IMR-90 (cell line): ENCODE measurements at regions not wholly inside any gene's neighbourhood (a gene's known extent, or its start where the extent isn't known, plus 50 kb on each side); places are given as distances from the start of the nearest gene placed in this dataset.

Experiments
- ATAC-seq: fragments of 200-7000 bp; cut with Tn5 transposase; 2 replicates; pipeline ENCODE4 v1.9.1; 2020; ENCODE audit warnings: low read depth, mild to moderate bottlenecking, moderate library complexity
- BruUV-seq: library from RNA; stranded (reverse); fragments of 400-500 nt; replicated peaks from 2 replicates; lab custom pipeline; 2021; lab: Mats Ljungman, UMichigan
- CTCF ChIA-PET: fragments of 300-600 bp; formaldehyde crosslinking; extraction: SDS; loops from one replicate; lab custom pipeline; 2021; ENCODE audit warnings: antibody characterized with exemption; lab: Yijun Ruan, JAX
- POLR2A ChIA-PET: fragments of 300-600 bp; sonication (Branson Sonifier 250); formaldehyde crosslinking; loops from one replicate; lab custom pipeline; 2022; ENCODE audit warnings: antibody characterized with exemption; ENCODE audit not compliant: unreplicated experiment; lab: Charles Lee
- DNase-seq: peaks from one replicate; pipeline ENCODE4 v3.0.0; 2013
- H2AFZ ChIP-seq: replicated peaks from 2 replicates; pipeline ENCODE3; 2013; ENCODE audit warnings: low read length, mild to moderate bottlenecking; ENCODE audit not compliant: poor library complexity
- H2AK5ac ChIP-seq: 2 replicates; pipeline ENCODE4 v1.6.1; 2013; ENCODE audit warnings: low read depth, low read length, inconsistent platforms
- H2AK9ac ChIP-seq: replicated peaks from 2 replicates; pipeline ENCODE3; 2013; ENCODE audit warnings: mild to moderate bottlenecking, low read depth, low read length, moderate library complexity; ENCODE audit not compliant: poor library complexity
- H2BK120ac ChIP-seq: 2 replicates; pipeline ENCODE4 v1.6.1; 2013; ENCODE audit warnings: low read depth, low read length, inconsistent platforms
- H2BK15ac ChIP-seq: 3 replicates; pipeline ENCODE4 v1.6.1; 2013; ENCODE audit warnings: low read depth, low read length, inconsistent platforms
- H2BK20ac ChIP-seq: 2 replicates; pipeline ENCODE4 v1.6.1; 2013; ENCODE audit warnings: low read depth, mild to moderate bottlenecking, inconsistent platforms, low read length, moderate library complexity
- H2BK5ac ChIP-seq: 2 replicates; pipeline ENCODE4 v1.6.1; 2013; ENCODE audit warnings: mild to moderate bottlenecking, low read depth, low read length, inconsistent platforms; ENCODE audit not compliant: poor library complexity, severe bottlenecking
- H3K14ac ChIP-seq: replicated peaks from 2 replicates; pipeline ENCODE4 v1.6.1; 2013; ENCODE audit warnings: low read depth, low read length, inconsistent platforms
- H3K18ac ChIP-seq: 2 replicates; pipeline ENCODE4 v1.6.1; 2013; ENCODE audit warnings: low read depth, low read length, control low read depth
- H3K23ac ChIP-seq: 2 replicates; pipeline ENCODE4 v1.6.1; 2013; ENCODE audit warnings: low read depth, low read length, inconsistent platforms
- H3K27ac ChIP-seq: 2 replicates; pipeline ENCODE4 v1.5.1; 2013; ENCODE audit warnings: mild to moderate bottlenecking, control low read depth, low read length; ENCODE audit not compliant: insufficient read depth
- H3K27me3 ChIP-seq: 2 replicates; pipeline ENCODE4 v1.6.1; 2013; ENCODE audit warnings: low read length; ENCODE audit not compliant: control insufficient read depth, insufficient read depth
- H3K36me3 ChIP-seq: 2 replicates; pipeline ENCODE4 v1.6.1; 2013; ENCODE audit warnings: low read length, mixed read lengths; ENCODE audit not compliant: control insufficient read depth, insufficient read depth
- H3K4ac ChIP-seq: 2 replicates; pipeline ENCODE4 v1.6.1; 2013; ENCODE audit warnings: low read depth, low read length, inconsistent platforms
- H3K4me1 ChIP-seq: 2 replicates; pipeline ENCODE4 v1.6.1; 2013; ENCODE audit warnings: low read length, mixed read lengths; ENCODE audit not compliant: control insufficient read depth, insufficient read depth
- H3K4me2 ChIP-seq: 2 replicates; pipeline ENCODE4 v1.6.1; 2013; ENCODE audit warnings: low read depth, mild to moderate bottlenecking, control low read depth, low read length, moderate library complexity
- H3K4me3 ChIP-seq: 2 replicates; pipeline ENCODE4 v1.5.1; 2013; ENCODE audit warnings: low read depth, mild to moderate bottlenecking, control low read depth, low read length, moderate library complexity; ENCODE audit not compliant: insufficient read depth
- H3K56ac ChIP-seq: 2 replicates; pipeline ENCODE4 v1.6.1; 2013; ENCODE audit warnings: low read length, inconsistent platforms; ENCODE audit not compliant: insufficient read depth; ENCODE audit errors: extremely low read depth
- H3K79me1 ChIP-seq, 2 experiments: 2 replicates each; pipeline ENCODE4 v1.6.1; 2013; ENCODE audit warnings: low read length in 2 of 2, inconsistent platforms in 1 of 2, low read depth in 1 of 2
- H3K9ac ChIP-seq: 2 replicates; pipeline ENCODE4 v1.6.1; 2013; ENCODE audit warnings: low read depth, low read length, control low read depth
- H3K9me1 ChIP-seq: 2 replicates; pipeline ENCODE4 v1.6.1; 2013; ENCODE audit warnings: low read length, inconsistent platforms; ENCODE audit not compliant: insufficient read depth
- H3K9me3 ChIP-seq: 2 replicates; pipeline ENCODE4 v1.6.1; 2013; ENCODE audit warnings: low read length; ENCODE audit not compliant: control insufficient read depth, insufficient read depth
- H4K20me1 ChIP-seq: 2 replicates; pipeline ENCODE4 v1.6.1; 2013; ENCODE audit warnings: low read length, inconsistent platforms; ENCODE audit not compliant: insufficient read depth
- H4K5ac ChIP-seq: 2 replicates; pipeline ENCODE4 v1.6.1; 2013; ENCODE audit warnings: mild to moderate bottlenecking, low read depth, low read length, control low read depth
- H4K8ac ChIP-seq, 2 experiments: 2 replicates each; pipeline ENCODE4 v1.6.1; 2013; ENCODE audit warnings: low read depth in 2 of 2, low read length in 2 of 2, control low read depth in 1 of 2, inconsistent platforms in 1 of 2
- H4K91ac ChIP-seq: 2 replicates; pipeline ENCODE4 v1.6.1; 2013; ENCODE audit warnings: low read depth, low read length, inconsistent platforms; ENCODE audit not compliant: insufficient read depth
- BHLHE40 ChIP-seq: fragments of 150-350 bp; IDR thresholded peaks from 2 replicates; pipeline ENCODE4 v1.6.1; 2016; ENCODE audit warnings: mild to moderate bottlenecking, low read depth, low read length
- ELK1 ChIP-seq: fragments of 150-350 bp; IDR thresholded peaks from 2 replicates; pipeline ENCODE4 v1.6.1; 2016; ENCODE audit warnings: low read depth, mild to moderate bottlenecking, low read length, moderate library complexity, borderline replicate concordance
- MAZ ChIP-seq: IDR thresholded peaks from 2 replicates; pipeline ENCODE4 v1.6.1; 2012; ENCODE audit warnings: low read depth, mild to moderate bottlenecking, low read length, improper control_type of control experiment, moderate library complexity, borderline replicate concordance
- MXI1 ChIP-seq: IDR thresholded peaks from 2 replicates; pipeline ENCODE4 v1.6.1; 2012; ENCODE audit warnings: low read depth, mild to moderate bottlenecking, low read length, moderate library complexity, borderline replicate concordance
- NFE2L2 ChIP-seq: fragments of 150-350 bp; IDR thresholded peaks from 2 replicates; pipeline ENCODE4 v1.6.1; 2016; ENCODE audit warnings: low read depth, mild to moderate bottlenecking, low read length
- RAD21 ChIP-seq: IDR thresholded peaks from 2 replicates; pipeline ENCODE4 v1.6.1; 2012; ENCODE audit warnings: low read length, improper control_type of control experiment
- RCOR1 ChIP-seq: IDR thresholded peaks from 2 replicates; pipeline ENCODE4 v1.6.1; 2012; ENCODE audit warnings: mild to moderate bottlenecking, low read length, improper control_type of control experiment; ENCODE audit not compliant: insufficient replicate concordance
- SMC3 ChIP-seq: fragments of 150-350 bp; IDR thresholded peaks from 2 replicates; pipeline ENCODE4 v1.6.1; 2016; ENCODE audit warnings: low read depth, mild to moderate bottlenecking, antibody characterized with exemption, low read length, moderate library complexity
- WGBS, 2 experiments: methylation state at CpG; one replicate each; pipeline versions ENCODE4 v1.1.5 to v1.1.7; 2013; ENCODE audit warnings: missing lambda C conversion rate in 2 of 2; ENCODE audit not compliant: insufficient read length in 1 of 2; ENCODE audit errors: extremely low coverage in 2 of 2; 5-methylcytosine and 5-hydroxymethylcytosine counted together
- dilution Hi-C: fragments of 300-500 bp; cut with HindIII; formaldehyde crosslinking; loops from one replicate; pipeline ENCODE4 v1.14.3; 2018; ENCODE audit warnings: low sequenced_read_pairs; ENCODE audit not compliant: unreplicated experiment
- in situ Hi-C: fragments of 300-500 bp; cut with MboI; formaldehyde crosslinking; loops from 3 replicates; pipeline ENCODE4 v1.14.3; 2019; ENCODE audit warnings: low sequenced_read_pairs, inconsistent platforms, mixed read lengths
- intact Hi-C: fragments of 100-400 bp; cut with micrococcal nuclease; formaldehyde crosslinking; loops from 2 replicates; pipeline ENCODE4 v1.10.0; 2022

GRCh38 chr2:30367232-30368070 lies 79.6 kb upstream of the LCLAT1 start (continued):
- TF ChIP-seq SMC3 = no peak

- CTCF ChIA-PET = interaction anchor here (0.8 kb wide), 1 partner anchor 67 kb away, joined by 3 read pairs; no protein-coding TSS in a partner anchor
- peak; percentile 73 for ATAC-seq
- Histone ChIP-seq H2AFZ (peak overlapping the region; percentile 80), H3K9ac (peak overlapping the region; percentile 67; the same call in 1 of the 2 replicates), H2AK9ac (peak overlapping the region; percentile 59), H4K8ac (peak overlapping the region; percentile 69 to 94), H3K36me3 (no peaks in the 10 kb centered on the region), H2BK15ac (peak overlapping the region; percentile 82; the same call in 2 of the 3 replicates), H3K56ac (peak overlapping the region; percentile 96), H3K18ac (peak overlapping the region; percentile 94), H2AK5ac (peak overlapping the region; percentile 96), H3K27ac (peak overlapping the region; percentile 93), H3K14ac (peak overlapping the region; percentile 98), H3K4me3 (no peak overlapping the region), H3K4me2 (peak overlapping the region; percentile 16; the same call in 1 of the 2 replicates), H3K9me1 (peaks cover 35% of the 10 kb centered on the region), H3K4ac (peak overlapping the region; percentile 100), H2BK5ac (peak overlapping the region; percentile 96), H3K4me1 (peaks cover 25% of the 10 kb centered on the region), H3K79me1 (peaks cover 0 to 26% of the 10 kb centered on the region in 2 experiments; a peak in 3 of 4 replicates), H3K27me3 (no peaks in the 10 kb centered on the region), H2BK120ac (peak overlapping the region; percentile 100), H4K5ac (peak overlapping the region; percentile 88), H2BK20ac (peak overlapping the region; percentile 100), H3K23ac (peak overlapping the region; percentile 100), H3K9me3 (peaks cover 2% of the 10 kb centered on the region; the same call in 1 of the 2 replicates), H4K91ac (peak overlapping the region; percentile 99), H4K20me1 (no peaks in the 10 kb centered on the region)
- POLR2A ChIA-PET = no interaction called here
- BruUV-seq = no TSS peak
- DNase-seq = peak; percentile 87
- intact Hi-C loops (no loop called here), dilution Hi-C loops (no loop called here), in situ Hi-C loops (no loop called here)
- TF ChIP-seq BHLHE40 (no peak), RAD21 (peak; percentile 14; the same call in 1 of the 2 replicates), MXI1 (no peak), RCOR1 (peak; percentile 61), MAZ (peak; percentile 45; the same call in 1 of the 2 replicates), ELK1 (no peak), NFE2L2 (no peak), SMC3 (peak; percentile 4; the same call in 1 of the 2 replicates)
- WGBS, 2 experiments = no CpG with 5 or more reads among the region's 5 CpGs
Observed at GRCh38 chr2:30368258-30368657, 78.8 kb upstream of the LCLAT1 start.
